ENCODE measurements at regions not wholly inside any gene's neighbourhood (a gene's known extent, or its start where the extent isn't known, plus 50 kb on each side); places are given as distances from the start of the nearest gene placed in this dataset.
A peak's percentile ranks its signal among the peaks of the same experiment; 100 is the strongest.

GRCh38 chr10:117861329-117861728 is 185.4 kb downstream of the RAB11FIP2 start:
- DNase-seq (ENCODE audit: low read depth) = no peak

DNA sequence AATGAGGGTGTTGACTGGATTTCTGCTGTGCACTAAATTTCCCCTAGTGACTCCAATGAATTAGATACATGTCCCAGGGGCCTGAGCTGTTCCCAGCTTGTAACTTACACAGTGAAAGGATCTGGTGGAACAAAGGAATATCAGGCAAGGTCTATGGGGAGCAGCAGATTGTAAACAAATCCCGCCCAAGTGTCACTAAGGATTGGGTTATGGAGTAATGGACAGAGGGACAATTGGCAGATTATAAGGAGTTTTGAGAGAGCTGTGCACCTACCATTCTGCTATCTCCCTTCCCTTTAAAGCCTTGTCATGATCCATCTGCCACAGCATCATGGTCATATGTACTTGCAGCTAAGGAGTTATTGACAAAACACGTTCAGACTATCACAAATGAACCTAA is 183.0 kb downstream of the RAB11FIP2 start:
- no peak for DNase-seq (ENCODE audit: low read depth)

DNA sequence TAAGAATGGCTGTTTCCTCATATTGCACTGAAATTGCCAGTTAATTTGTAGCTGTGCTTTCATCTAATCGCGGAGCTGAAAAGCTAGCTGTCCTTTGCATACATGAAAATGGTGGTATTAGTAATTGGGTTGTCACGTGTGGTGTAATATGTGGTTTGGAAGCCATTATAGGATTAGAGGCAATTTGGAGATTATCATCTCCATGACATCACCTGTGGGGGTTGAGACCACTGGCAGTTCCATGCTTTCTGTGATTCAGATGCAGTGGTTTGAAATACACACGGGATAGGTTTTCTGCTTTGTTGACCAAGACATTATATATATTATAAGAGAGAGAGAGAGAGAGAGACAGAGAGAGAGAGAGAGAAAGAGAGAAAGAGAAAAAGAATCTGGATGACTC is 180.8 kb downstream of the RAB11FIP2 start:
- no peak for DNase-seq (ENCODE audit: low read depth)

DNA sequence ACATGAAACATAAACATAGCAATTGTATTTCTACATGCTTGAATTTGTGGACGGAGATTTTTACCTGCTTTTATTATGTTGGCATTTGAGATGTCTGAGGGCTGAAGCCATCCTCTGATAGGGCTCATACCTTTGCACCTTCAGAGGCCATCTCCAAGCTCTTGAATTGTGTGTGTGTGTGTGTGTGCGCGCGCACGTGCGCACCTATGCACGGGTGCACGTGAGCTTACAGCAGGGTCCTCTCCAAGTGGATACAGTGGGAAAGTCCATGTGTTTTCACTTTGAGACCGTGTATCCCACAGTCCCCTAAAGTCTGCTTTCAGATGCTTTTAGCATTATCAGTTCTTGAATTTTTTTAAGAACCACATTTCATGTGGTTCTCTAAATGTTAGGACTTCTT is 178.6 kb downstream of the RAB11FIP2 start:
- DNase-seq (ENCODE audit: low read depth) = no peak

- no peak for DNase-seq (ENCODE audit: low read depth)
Measured at GRCh38 chr10:117875793-117876192, 170.9 kb downstream of the RAB11FIP2 start.

DNA sequence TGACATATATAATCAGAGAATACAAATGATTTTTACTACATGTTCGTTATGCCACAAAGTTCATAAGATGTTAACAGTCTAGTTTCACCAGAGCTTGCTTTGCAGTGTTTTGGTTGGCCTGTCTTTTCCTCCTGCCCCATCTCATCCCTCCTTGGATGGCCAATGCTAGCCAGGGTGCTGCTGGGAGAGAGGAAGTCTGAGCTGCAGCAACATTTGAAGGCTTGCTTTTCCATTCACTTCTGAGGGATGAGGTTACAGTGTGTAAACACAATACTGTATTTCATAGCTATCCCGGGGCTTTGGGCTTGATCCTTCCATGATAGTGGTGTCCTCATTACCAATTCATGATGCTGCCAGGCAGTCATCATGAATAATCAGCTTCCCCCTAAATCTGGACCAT is 170.5 kb downstream of the RAB11FIP2 start:
- no peak for DNase-seq (ENCODE audit: low read depth)

- no peak for DNase-seq (ENCODE audit: low read depth)
Measured at GRCh38 chr10:117878626-117879025, 168.1 kb downstream of the RAB11FIP2 start.

- no peak for DNase-seq (ENCODE audit: low read depth)
Measured at GRCh38 chr10:117884093-117884492, 162.6 kb downstream of the RAB11FIP2 start.

GRCh38 chr10:117884592-117884991 is 162.1 kb downstream of the RAB11FIP2 start:
- DNase-seq (ENCODE audit: low read depth) = no peak

DNA sequence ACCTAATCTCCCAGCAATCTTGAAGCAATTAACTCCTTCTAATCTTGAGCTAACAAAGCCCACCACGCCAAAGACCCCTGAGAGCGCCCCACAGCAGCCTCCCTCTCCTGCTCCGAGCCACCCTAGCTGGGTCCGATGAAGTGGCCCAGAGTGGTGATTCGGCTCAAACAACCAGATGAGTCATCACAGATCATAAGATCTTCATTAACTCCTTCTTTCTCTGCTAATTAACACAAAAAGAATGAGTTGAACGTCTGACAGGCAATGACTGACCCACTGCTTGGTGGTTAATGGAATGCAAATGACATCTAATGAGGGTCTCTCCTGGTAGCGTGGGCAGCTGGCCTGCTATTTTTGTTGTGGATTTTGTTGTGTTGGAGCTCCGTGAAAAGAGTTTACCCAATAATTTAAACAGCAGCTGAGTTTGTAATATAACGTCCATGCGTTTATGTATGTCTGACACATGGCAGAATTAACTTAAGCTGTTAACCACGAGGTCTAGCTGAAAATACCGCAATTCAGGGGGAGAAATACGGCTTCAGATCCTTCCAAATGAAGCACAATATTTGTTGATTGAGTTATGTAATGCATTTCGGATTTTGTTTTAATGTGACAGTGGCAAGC is 161.4 kb downstream of the RAB11FIP2 start:
- DNase-seq (ENCODE audit: low read depth) = no peak

GRCh38 chr10:117886766-117887165 is 160.0 kb downstream of the RAB11FIP2 start:
- DNase-seq (ENCODE audit: low read depth) = no peak

GRCh38 chr10:117889664-117890063 is 157.1 kb downstream of the RAB11FIP2 start:
- no peak for DNase-seq (ENCODE audit: low read depth)

- DNase-seq (ENCODE audit: low read depth) = no peak
Measured at GRCh38 chr10:117892681-117893220, 154.0 kb downstream of the RAB11FIP2 start.

GRCh38 chr10:117894339-117894738 is 152.4 kb downstream of the RAB11FIP2 start:
- DNase-seq (ENCODE audit: low read depth) = no peak

DNA sequence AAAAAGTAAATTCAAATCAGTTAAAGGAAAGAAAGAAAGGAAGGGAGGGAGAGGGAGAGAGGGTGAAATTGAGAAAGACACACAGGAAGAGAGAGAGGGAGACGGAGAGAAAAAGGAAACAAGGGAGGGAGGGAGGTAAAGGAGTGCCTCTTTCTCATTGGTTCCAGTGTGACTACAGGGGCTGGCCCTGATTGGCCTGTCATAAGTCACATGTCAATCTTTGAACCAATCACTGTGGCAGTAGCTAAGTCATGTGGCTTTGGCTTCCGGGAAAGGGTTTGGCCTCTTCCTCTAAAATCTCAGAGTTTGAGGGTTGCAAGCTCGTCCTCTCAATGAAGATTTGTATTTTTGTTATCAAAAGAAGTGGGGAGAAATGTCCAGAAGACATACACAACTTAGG is 150.2 kb downstream of the RAB11FIP2 start:
- DNase-seq (ENCODE audit: low read depth) = peak; percentile 41

- peak; percentile 3 for DNase-seq (ENCODE audit: low read depth)
Measured at GRCh38 chr10:117899181-117899683, 147.5 kb downstream of the RAB11FIP2 start.

GRCh38 chr10:117900280-117900679 is 146.5 kb downstream of the RAB11FIP2 start:
- DNase-seq (ENCODE audit: low read depth) = no peak

GRCh38 chr10:117903854-117904253 is 142.9 kb downstream of the RAB11FIP2 start:
- no peak for DNase-seq (ENCODE audit: low read depth)

- DNase-seq (ENCODE audit: low read depth) = no peak
Measured at GRCh38 chr10:117905404-117905803, 141.3 kb downstream of the RAB11FIP2 start.

DNA sequence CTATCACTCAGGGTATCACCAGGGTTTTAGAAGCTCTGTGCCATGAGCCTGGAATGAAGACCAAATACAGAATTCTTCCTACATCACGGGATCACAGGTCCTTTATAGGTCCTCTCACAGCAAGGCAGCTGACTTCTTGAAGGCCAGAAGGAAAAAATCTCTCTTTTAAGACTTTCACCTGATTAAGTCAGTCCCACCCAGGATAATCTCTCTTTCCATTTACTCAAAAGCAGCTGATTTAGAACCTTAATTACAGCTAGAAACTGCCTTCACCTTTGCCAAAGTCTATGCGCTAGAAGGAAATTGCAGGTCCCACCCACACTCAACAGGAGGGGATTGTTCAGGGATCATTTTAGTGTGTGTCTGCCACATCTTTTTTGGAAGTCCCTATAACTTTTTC is 135.1 kb downstream of the RAB11FIP2 start:
- DNase-seq (ENCODE audit: low read depth) = no peak

- DNase-seq (ENCODE audit: low read depth) = no peak
Measured at GRCh38 chr10:117914334-117914733, 132.4 kb downstream of the RAB11FIP2 start.

DNA sequence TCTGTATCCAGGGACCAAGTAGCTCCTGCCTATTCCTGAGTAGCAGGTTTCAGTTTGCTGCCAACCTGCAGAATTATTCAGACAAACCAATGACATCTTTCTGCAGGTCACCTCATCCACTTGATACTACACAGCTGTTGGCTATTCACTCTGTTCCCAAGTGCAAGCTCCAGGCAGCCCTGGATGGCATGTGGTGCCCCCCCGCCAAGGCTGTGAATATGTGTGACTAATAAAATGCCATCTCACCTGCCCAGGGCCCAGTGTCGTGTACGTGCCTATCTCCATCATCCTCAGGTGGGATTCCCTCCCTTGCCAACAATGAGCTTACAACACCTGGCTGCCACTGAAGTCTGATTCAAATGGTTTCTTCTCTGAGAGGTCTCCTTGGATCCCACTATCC is 125.8 kb downstream of the RAB11FIP2 start:
- no peak for DNase-seq (ENCODE audit: low read depth)

GRCh38 chr10:117921421-117921820 is 125.3 kb downstream of the RAB11FIP2 start:
- DNase-seq (ENCODE audit: low read depth) = no peak
